ENCODE measurements at regions not wholly inside any gene's neighbourhood (a gene's known extent, or its start where the extent isn't known, plus 50 kb on each side); places are given as distances from the start of the nearest gene placed in this dataset.

DNA sequence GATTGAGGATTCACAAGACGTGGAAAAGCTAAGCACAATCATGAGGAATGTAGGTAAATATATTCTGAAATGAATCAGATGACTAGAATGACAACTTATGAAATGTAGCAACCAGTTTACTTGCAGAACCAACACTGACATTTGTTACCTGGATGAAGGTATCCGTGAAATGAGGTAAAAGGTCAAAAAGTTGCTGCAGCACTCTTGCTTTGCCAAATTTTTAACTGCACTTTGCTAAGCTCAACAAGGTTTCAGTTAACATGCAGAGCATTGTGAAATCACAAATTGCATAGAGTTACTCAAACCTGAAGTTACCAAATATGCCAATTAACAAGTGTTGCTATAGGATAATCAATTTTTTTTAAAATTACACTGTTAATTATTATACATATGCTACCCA, 1280.1 kb downstream of the KCNT2 start:
- intact Hi-C loops (cut with micrococcal nuclease): no loop called here
- POLR2A ChIA-PET: no interaction called here
- RAD21 ChIA-PET (ENCODE audit: low non-redundant PET in 1 of 2, low total read pairs in 2 of 2, uncharacterized antibody in 2 of 2, unreplicated experiment in 2 of 2): no interaction called here
- H3K9me3 ChIP-seq (ENCODE audit: control insufficient read depth in 1 of 2, insufficient read depth in 1 of 2, low read depth in 1 of 2, low read length in 2 of 2): no peaks in the 10 kb centered on the region
- no peak overlapping the region for H3K27ac ChIP-seq (ENCODE audit: low read depth, low read length)
- H3K79me2 ChIP-seq (ENCODE audit: insufficient read depth, low read length): no peaks in the 10 kb centered on the region
- no peaks in the 10 kb centered on the region for H3K4me1 ChIP-seq (ENCODE audit: control insufficient read depth in 1 of 2, insufficient read depth in 2 of 2, low read length in 2 of 2)
- no peaks in the 10 kb centered on the region for H3K27me3 ChIP-seq (ENCODE audit: insufficient read depth, low read length)
- H3K36me3 ChIP-seq (ENCODE audit: control insufficient read depth in 1 of 2, insufficient read depth in 2 of 2, low read length in 2 of 2): no peaks in the 10 kb centered on the region
- H4K20me1 ChIP-seq (ENCODE audit: insufficient read depth): no peaks in the 10 kb centered on the region
- CTCF ChIA-PET: interaction anchor here (2.3 kb wide), 1 partner anchor 17 kb away, joined by 7 read pairs; no protein-coding TSS in a partner anchor
- peak overlapping the region; percentile 60 for H2AFZ ChIP-seq (ENCODE audit: low read depth, low read length, poor library complexity, severe bottlenecking)
- TF ChIP-seq ZNF274 (IDR thresholded peaks at IDR 0.05; ENCODE audit: low read depth, low read length) (no peak), SP1 (IDR thresholded peaks at IDR 0.05; ENCODE audit: low read depth) (no peak), EGR1 (IDR thresholded peaks at IDR 0.05; ENCODE audit: low read depth) (no peak), FOSL1 (IDR thresholded peaks at IDR 0.05; ENCODE audit: low read depth) (no peak), POLR2A (IDR thresholded peaks at IDR 0.05; ENCODE audit: borderline replicate concordance, extremely low read depth, insufficient read depth, insufficient read length) (no peak), ZFX (IDR thresholded peaks at IDR 0.05) (no peak), YY1 (IDR thresholded peaks at IDR 0.05; ENCODE audit: extremely low read depth, insufficient replicate concordance, low read depth, low read length) (no peak), JUND (IDR thresholded peaks at IDR 0.05) (no peak), ELF1 (IDR thresholded peaks at IDR 0.05; ENCODE audit: borderline replicate concordance, low read depth) (no peak), RAD21 (IDR thresholded peaks at IDR 0.05; ENCODE audit: low read depth) (no peak)
- TF ChIP-seq, protein P1, sequence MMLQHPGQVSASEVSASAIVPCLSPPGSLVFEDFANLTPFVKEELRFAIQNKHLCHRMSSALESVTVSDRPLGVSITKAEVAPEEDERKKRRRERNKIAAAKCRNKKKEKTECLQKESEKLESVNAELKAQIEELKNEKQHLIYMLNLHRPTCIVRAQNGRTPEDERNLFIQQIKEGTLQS (IDR thresholded peaks at IDR 0.05): no peak
- no peak overlapping the region for H3K4me3 ChIP-seq (replicated peaks in 1 of 2; ENCODE audit: low read depth in 1 of 2, low read length in 2 of 2)
- no peaks in the 10 kb centered on the region; the same call in 1 of the 2 replicates for H3K9me2 ChIP-seq (ENCODE audit: insufficient read depth)
- no TSS peak for BruUV-seq (replicated peaks)
- ATAC-seq: no peak
- H3K4me2 ChIP-seq (ENCODE audit: low read length): no peak overlapping the region
- DNase-seq (ENCODE audit: low read depth, low spot score): no peak
- no peak overlapping the region for H3K9ac ChIP-seq (ENCODE audit: low read length)

DNA sequence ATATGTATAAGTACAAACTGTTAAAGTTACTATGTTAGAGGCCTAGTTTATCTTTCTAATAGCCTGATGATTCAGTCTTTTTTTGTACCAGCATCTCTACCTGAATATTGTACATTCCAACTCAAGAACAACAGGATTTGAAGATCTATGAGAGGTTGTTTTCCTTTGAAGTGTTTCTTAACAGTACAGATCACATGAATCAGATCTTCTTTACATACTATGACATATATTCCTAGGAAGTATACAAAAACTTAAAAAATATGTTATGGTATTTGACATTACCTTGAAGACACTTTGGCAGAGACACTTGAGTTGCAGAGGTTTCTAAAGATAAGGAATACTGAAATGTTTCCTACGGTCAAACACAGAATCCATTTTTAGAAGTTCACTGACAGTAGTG, 1280.9 kb downstream of the KCNT2 start:
- Histone ChIP-seq H3K4me2 (ENCODE audit: low read length) (no peak overlapping the region), H3K4me1 (ENCODE audit: control insufficient read depth in 1 of 2, insufficient read depth in 2 of 2, low read length in 2 of 2) (no peaks in the 10 kb centered on the region), H3K9me2 (ENCODE audit: insufficient read depth) (no peaks in the 10 kb centered on the region), H3K9ac (ENCODE audit: low read length) (no peak overlapping the region), H4K20me1 (ENCODE audit: insufficient read depth) (no peaks in the 10 kb centered on the region), H3K79me2 (ENCODE audit: insufficient read depth, low read length) (no peaks in the 10 kb centered on the region), H3K9me3 (ENCODE audit: control insufficient read depth in 1 of 2, insufficient read depth in 1 of 2, low read depth in 1 of 2, low read length in 2 of 2) (no peaks in the 10 kb centered on the region), H3K27ac (ENCODE audit: low read depth, low read length) (no peak overlapping the region), H3K27me3 (ENCODE audit: insufficient read depth, low read length) (no peaks in the 10 kb centered on the region), H2AFZ (ENCODE audit: low read depth, low read length, poor library complexity, severe bottlenecking) (no peak overlapping the region), H3K36me3 (ENCODE audit: control insufficient read depth in 1 of 2, insufficient read depth in 2 of 2, low read length in 2 of 2) (no peaks in the 10 kb centered on the region), H3K4me3 (replicated peaks in 1 of 2; ENCODE audit: low read depth in 1 of 2, low read length in 2 of 2) (no peak overlapping the region)
- DNase-seq (ENCODE audit: low read depth, low spot score): no peak
- no peak for TF ChIP-seq ZNF274 (IDR thresholded peaks at IDR 0.05; ENCODE audit: low read depth, low read length)
- POLR2A ChIA-PET: no interaction called here
- no TSS peak for BruUV-seq (replicated peaks)
- CTCF ChIA-PET: no interaction called here
- ATAC-seq: no peak
- RAD21 ChIA-PET (ENCODE audit: low non-redundant PET in 1 of 2, low total read pairs in 2 of 2, uncharacterized antibody in 2 of 2, unreplicated experiment in 2 of 2): no interaction called here
- intact Hi-C loops (cut with micrococcal nuclease): no loop called here

Measured in HCT116 (cell line).